Calu3 (cell line): ENCODE measurements at regions not wholly inside any gene's neighbourhood (a gene's known extent, or its start where the extent isn't known, plus 50 kb on each side); places are given as distances from the start of the nearest gene placed in this dataset.

Experiments used
- BruUV-seq: library from RNA; stranded (reverse); fragments of 400-500 nt; replicated peaks from 2 replicates; lab custom pipeline; 2021; lab: Mats Ljungman, UMichigan
- CTCF ChIA-PET: fragments of 300-600 bp; sonication (Branson Sonifier 250); formaldehyde crosslinking; loops from one replicate; lab custom pipeline; 2022; ENCODE audit warnings: antibody characterized with exemption; lab: Charles Lee
- DNase-seq: peaks from one replicate; pipeline ENCODE4 v3.0.0; 2022
- H3K27ac Mint-ChIP-seq: one replicate; pipeline ENCODE4 v1.8.0; 2022; ENCODE audit warnings: mixed read lengths; ENCODE audit not compliant: unreplicated experiment
- H3K27me3 Mint-ChIP-seq: one replicate; pipeline ENCODE4 v1.8.0; 2022; ENCODE audit warnings: mixed read lengths; ENCODE audit not compliant: unreplicated experiment
- H3K36me3 Mint-ChIP-seq: one replicate; pipeline ENCODE4 v1.8.0; 2022; ENCODE audit warnings: mild to moderate bottlenecking, moderate library complexity, mixed read lengths; ENCODE audit not compliant: insufficient read depth, unreplicated experiment
- H3K4me1 Mint-ChIP-seq: one replicate; pipeline ENCODE4 v1.8.0; 2022; ENCODE audit warnings: mild to moderate bottlenecking, low read depth, mixed read lengths; ENCODE audit not compliant: unreplicated experiment
- H3K4me3 Mint-ChIP-seq: one replicate; pipeline ENCODE4 v1.8.0; 2022; ENCODE audit warnings: mild to moderate bottlenecking, low read depth, moderate library complexity, mixed read lengths; ENCODE audit not compliant: unreplicated experiment
- H3K9me3 Mint-ChIP-seq: one replicate; pipeline ENCODE4 v1.8.0; 2022; ENCODE audit warnings: low read depth, mixed read lengths; ENCODE audit not compliant: unreplicated experiment
- CTCF ChIP-seq: fragments of 200-600 bp; IDR thresholded peaks from one replicate; pipeline ENCODE4 v1.8.0; 2022; ENCODE audit warnings: antibody characterized with exemption; ENCODE audit not compliant: unreplicated experiment
- intact Hi-C: fragments of 100-400 bp; cut with micrococcal nuclease; formaldehyde crosslinking; loops from one replicate; pipeline ENCODE4 v1.10.0; 2022; ENCODE audit not compliant: unreplicated experiment

GRCh38 chr6:128801621-128802020, 81.3 kb upstream of the LAMA2 start:
- Mint-ChIP-seq H3K36me3 (no peaks in the 10 kb centered on the region), H3K4me3 (no peak overlapping the region), H3K9me3 (peaks cover 2% of the 10 kb centered on the region), H3K4me1 (no peaks in the 10 kb centered on the region), H3K27ac (no peak overlapping the region), H3K27me3 (no peaks in the 10 kb centered on the region)
- no TSS peak for BruUV-seq
- no peak for DNase-seq
- intact Hi-C loops: no loop called here
- TF ChIP-seq CTCF: no peak
- CTCF ChIA-PET: no interaction called here

GRCh38 chr6:128784266-128784665, 98.7 kb upstream of the LAMA2 start:
- TF ChIP-seq CTCF: no peak
- no peak for DNase-seq
- Mint-ChIP-seq H3K36me3 (no peaks in the 10 kb centered on the region), H3K9me3 (no peaks in the 10 kb centered on the region), H3K4me3 (no peak overlapping the region), H3K27ac (no peak overlapping the region), H3K4me1 (no peaks in the 10 kb centered on the region), H3K27me3 (peaks cover 25% of the 10 kb centered on the region)
- CTCF ChIA-PET: no interaction called here
- intact Hi-C loops: no loop called here
- no TSS peak for BruUV-seq

GRCh38 chr6:128768187-128768586, 114.8 kb upstream of the LAMA2 start:
- BruUV-seq: no TSS peak
- intact Hi-C loops: no loop called here
- Mint-ChIP-seq H3K9me3 (peaks cover 5% of the 10 kb centered on the region), H3K36me3 (no peaks in the 10 kb centered on the region), H3K27ac (no peak overlapping the region), H3K4me3 (no peak overlapping the region), H3K4me1 (no peaks in the 10 kb centered on the region), H3K27me3 (peaks cover 19% of the 10 kb centered on the region)
- CTCF ChIA-PET: no interaction called here
- DNase-seq: no peak
- TF ChIP-seq CTCF: no peak

- Mint-ChIP-seq H3K9me3 (peaks cover 3% of the 10 kb centered on the region), H3K27ac (no peak overlapping the region), H3K4me1 (no peaks in the 10 kb centered on the region), H3K4me3 (no peak overlapping the region), H3K36me3 (no peaks in the 10 kb centered on the region), H3K27me3 (peaks cover 24% of the 10 kb centered on the region)
- TF ChIP-seq CTCF: no peak
- no TSS peak for BruUV-seq
- intact Hi-C loops: no loop called here
- CTCF ChIA-PET: no interaction called here
- DNase-seq: no peak
Observed at GRCh38 chr6:128767705-128768104, 115.2 kb upstream of the LAMA2 start.
